ENCODE measurements at regions not wholly inside any gene's neighbourhood (a gene's known extent, or its start where the extent isn't known, plus 50 kb on each side); places are given as distances from the start of the nearest gene placed in this dataset.

DNA sequence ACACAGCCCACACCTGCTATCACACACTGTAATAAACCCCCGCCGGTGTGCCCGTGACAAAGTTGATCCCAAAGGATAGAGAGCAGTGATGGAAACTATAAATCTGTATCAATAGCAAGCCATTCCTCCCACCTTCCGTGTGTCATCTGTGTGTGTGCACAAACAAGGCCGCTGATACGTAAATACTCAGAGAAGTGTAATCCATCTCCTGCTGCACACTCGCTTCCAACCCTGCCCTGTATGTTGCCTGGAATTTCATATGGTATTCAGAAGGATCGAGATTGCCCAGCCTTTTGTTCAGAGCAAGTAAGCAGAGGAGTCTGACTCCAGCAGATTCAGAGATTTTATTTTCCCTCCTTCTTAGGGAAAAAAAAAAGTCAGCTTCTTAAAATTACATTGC is 581.1 kb upstream of the ZFHX3 start:
- intact Hi-C loops (cut with DNase I): no loop called here
- DNase-seq: no peak

DNA sequence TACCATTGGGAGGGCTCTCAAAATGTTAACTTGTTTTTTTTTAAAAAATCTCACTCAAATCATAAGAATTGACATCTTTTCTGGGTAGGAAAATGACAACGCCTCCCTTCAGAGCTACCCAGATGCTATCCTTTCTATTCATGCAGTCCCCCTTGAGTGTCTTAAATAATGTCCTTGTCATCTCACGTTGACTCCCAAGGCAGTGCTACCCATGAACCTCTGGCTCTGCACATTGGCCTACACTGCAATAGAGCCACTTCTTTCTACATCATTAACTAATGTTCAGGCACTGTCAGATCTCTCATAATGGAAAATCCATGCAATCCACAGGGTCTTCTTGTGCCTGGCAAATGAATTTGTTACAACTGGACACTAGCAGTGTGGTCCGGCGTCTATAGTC is 569.8 kb upstream of the ZFHX3 start:
- intact Hi-C loops (cut with DNase I): no loop called here
- DNase-seq: no peak

DNA sequence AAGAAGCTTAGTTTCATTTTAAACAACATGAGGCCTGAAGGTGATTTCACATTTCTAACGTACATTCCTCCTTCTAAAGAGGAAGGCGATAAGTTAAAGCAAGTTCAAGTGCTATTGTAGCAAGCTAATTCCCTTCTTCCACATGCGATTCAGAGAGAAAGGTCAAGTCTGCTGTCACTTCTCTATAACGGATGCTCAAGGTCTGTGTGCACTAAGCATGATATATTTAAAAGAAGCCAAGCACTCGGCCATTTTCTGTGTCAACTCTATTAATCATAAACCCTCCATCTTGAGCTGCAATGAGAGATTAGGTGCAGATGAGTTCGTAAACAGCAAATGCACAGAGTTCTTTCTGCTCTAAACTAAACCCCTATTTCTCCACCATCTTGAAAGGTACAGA is 568.8 kb upstream of the ZFHX3 start:
- no peak for DNase-seq
- intact Hi-C loops (cut with DNase I): no loop called here

DNA sequence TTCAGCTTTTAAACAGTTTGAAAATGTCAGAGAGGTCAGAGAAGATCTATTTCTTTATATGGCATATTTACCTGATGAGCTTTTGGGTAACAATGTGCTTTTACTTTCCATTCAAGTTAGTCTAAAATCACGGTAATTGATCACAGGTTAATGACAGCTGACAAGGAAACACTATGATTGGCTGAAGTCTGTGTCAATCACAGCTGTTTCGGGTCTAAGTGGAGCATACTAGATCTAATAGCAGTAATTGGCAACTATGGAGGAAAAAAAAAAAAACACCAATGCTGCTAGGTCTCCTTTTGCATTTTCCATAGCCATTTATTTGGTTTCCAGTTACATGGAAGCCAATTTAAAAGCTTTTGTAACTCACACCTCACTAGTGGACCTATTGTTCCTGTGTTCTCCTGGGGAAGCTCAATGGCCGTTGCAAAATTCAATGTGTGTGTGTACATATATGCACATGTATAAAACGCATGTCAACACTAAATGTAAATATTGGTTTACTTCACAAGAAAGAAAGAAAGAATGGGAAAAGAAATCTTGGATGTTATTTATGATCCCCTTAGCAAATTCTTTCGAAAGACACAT is 568.3 kb upstream of the ZFHX3 start:
- intact Hi-C loops (cut with DNase I): no loop called here
- no peak for DNase-seq

DNA sequence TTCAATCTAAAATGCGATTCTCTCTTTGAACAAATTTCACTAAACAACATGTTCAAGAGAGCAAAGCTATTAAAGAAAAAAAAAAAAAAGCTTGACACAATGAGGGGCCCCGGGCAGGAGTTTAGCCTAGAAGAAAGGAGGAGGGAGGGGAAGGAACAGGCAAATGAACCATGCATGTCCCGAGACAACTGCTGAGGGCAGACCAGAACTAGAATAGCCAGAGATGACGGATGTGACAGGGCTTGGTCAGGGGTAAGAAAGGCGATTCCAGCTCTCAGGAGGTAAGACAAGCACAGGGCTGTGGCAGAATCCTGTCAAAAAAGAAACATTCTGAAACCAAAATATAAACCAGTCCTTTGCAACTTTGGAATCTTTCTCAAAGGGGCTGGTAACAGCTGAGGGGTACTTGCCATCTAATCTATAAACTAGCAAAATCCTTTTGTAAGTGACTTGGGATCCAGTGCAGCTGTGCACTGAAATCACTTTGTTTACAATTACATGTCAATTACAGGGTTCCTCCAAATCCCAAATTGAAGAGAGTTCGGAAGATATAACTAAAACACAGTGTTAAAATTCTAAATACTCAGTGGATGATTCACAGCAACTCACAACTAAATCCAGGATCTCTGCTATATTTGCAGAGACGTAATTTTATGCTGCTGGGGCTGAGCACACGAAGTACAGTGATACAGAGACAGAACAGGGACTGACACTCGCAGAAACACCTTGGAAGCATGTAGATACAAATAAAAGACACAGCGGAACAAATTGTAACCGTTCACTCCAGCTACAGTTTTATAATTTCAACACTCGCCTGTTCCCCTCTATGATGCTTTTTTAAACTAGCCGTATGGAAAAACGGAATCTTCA is 567.4 kb upstream of the ZFHX3 start:
- DNase-seq: no peak
- intact Hi-C loops (cut with DNase I): no loop called here

DNA sequence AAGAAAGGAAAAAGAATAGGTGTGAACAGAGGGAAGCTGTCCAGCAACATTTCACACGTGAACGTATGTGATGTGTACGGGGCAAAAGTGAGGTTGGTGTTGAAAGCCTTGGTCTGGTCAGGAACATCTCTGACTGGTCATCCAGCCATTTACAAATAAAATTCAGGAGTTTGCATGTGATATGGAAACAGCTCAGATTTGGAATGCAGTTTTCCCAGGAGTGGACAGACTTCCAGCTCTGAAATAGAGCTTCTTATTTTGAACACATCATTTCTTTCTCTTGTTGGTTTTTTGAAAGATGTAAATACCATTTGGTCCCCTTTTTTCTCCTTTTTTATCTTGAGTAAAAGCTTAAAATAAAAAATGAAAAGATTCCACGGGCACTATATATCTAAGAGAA is 566.2 kb upstream of the ZFHX3 start:
- intact Hi-C loops (cut with DNase I): no loop called here
- no peak for DNase-seq

DNA sequence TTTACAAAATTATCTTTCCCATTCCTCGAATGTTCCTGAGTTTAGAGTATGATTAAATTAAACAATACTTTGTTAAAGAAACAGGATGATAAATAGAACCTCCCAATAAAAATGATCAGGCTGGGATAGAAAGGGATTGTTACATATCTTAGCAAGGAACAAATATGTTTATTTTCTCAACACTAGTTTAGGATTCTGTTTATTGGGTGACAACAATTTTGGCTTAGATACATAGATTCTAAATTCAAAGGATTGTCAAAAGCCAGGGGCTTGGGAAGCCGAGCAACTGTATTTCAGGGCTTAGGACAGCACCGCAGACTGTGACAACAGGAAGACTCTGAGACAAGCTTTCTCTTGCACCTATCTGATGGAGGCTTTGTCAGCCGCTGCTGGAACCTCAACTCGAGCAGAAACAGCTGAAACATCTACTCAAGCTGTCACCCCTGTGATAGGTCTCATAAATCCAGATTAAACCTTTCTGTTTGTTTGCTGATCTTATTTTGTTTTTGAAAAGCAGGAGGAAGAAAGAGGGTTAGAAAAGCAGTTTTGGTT is 562.8 kb upstream of the ZFHX3 start:
- intact Hi-C loops (cut with DNase I): no loop called here
- no peak for DNase-seq

DNA sequence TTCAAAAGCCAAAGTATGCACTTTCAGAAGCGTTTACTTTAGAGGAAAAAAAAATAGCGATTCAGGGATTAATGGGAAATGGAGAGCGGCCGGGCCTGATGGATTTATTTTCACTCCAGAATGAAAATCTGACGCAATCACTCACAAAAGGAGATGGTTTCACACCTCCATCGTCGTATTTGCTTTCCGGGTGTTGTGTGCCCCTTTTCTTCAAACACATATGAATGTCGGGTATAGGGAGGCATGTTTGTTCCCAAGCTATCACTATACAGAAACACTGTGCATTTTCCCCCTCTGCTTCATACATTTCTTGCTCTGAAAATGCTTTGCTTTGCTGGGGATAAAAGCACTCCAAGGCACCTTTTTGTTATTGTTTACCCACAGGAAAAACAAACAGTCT is 562.2 kb upstream of the ZFHX3 start:
- DNase-seq: no peak
- intact Hi-C loops (cut with DNase I): no loop called here

DNA sequence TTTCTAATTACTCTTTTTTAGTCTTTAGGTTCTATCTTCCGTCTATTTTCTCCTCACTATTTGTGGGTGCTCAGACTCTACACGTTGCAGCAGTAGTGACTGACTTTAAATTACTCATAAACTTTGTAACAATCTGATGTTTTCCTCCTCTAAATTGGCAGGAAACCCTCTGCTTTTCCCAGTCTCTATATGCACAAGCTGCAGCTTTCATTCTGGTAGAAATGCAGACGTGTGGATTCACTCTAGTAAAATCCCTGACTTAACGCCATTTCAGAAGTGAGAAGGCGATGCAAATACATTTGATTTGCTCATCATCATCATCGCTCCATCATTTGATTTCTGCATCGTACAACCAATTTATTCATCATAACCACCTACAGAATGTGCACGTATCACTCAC is 561.0 kb upstream of the ZFHX3 start:
- no peak for DNase-seq
- intact Hi-C loops (cut with DNase I): no loop called here

DNA sequence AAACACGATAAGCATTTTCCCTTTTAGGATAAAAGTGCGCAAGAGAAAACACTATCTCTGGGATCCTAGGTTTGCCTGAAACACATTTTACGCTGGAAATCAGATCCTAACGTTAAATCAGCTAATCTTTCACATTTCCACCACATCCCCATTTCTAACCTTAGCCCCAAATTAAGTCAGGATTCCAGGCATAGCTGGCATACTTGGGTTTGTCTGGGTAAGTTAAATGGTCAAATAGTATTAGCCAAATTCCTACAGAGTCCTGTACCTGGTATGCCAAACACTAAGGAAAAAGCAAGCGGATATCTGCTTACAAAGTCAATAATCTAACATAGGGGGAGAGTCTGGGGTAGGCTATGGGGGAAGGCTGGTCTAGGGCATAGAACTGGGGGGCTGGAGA is 557.4 kb upstream of the ZFHX3 start:
- intact Hi-C loops (cut with DNase I): no loop called here
- DNase-seq: no peak

DNA sequence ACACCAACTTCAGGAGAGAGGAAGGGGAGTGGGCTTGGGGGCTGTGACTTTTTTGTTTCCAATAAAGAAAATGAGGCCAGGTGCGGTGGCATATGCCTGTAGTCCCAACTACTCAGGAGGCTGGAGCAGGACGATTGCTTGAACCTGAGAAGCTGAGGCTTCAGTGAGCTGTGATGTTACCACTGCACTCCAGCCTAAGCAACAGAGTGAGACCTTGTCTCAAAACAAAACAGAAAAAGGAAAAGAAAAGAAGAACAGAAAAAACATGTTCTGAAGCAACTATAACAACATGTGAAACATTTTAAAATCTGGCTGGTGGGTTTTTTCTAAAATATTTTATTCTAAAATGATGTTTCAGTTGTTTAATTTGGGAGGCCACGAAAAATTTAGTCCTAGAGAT is 554.0 kb upstream of the ZFHX3 start:
- no peak for DNase-seq
- intact Hi-C loops (cut with DNase I): no loop called here

DNA sequence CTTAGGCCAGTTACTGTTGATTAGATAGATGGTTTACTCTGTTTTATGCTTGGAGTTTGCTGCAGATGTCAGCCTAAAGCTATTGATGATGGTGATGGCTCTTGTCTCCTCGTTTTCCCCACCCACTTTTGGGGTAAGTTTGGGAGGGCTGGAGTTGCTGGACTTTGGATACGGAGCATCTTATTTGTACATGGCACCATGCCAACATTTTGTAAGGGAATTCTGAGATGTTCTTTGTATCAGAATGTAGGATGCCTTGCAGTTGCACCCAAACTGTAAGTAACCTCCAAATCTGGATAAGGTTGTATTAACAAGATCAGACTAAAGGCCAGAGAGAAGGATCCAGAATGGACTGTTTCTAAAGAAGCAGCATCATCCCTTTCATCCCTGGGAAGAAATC is 551.9 kb upstream of the ZFHX3 start:
- intact Hi-C loops (cut with DNase I): no loop called here
- DNase-seq: no peak

DNA sequence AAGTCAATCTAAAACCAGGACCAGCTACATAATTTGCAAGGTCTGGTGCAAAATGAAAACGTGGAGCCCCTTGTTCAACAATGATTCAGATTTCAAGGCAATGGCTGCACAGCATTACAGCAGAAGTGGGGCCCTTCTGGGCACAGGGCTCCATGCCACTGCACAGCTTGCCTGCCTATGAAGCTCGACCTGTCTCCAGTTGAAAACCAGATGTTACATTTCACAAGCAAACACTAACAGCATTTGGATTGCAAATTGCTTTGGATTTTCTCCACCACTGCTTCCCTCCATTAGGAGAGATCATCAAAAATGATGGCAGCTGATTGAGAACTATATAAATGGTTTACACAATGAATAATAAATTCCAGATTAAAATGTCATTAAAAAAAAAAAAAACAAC is 551.4 kb upstream of the ZFHX3 start:
- intact Hi-C loops (cut with DNase I): no loop called here
- DNase-seq: no peak

DNA sequence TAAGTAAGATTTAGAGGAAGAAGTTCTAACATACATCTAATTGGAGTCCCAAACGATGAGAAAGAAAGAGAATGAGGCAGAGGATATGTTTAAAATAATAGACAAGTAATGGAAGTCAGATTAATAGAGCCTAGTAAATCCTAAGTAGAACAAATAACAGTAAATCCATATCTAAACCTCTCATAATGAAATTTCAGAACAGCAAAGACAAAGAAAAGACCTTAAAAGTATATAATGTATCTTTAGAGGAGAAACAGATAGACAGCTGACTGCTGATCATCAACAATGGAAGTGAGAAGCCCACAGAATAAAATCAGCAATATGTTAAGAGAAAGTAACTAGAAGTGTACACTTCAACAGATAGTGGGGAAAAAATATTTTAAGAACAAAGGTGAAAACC is 536.2 kb upstream of the ZFHX3 start:
- intact Hi-C loops (cut with DNase I): no loop called here
- DNase-seq: no peak

DNA sequence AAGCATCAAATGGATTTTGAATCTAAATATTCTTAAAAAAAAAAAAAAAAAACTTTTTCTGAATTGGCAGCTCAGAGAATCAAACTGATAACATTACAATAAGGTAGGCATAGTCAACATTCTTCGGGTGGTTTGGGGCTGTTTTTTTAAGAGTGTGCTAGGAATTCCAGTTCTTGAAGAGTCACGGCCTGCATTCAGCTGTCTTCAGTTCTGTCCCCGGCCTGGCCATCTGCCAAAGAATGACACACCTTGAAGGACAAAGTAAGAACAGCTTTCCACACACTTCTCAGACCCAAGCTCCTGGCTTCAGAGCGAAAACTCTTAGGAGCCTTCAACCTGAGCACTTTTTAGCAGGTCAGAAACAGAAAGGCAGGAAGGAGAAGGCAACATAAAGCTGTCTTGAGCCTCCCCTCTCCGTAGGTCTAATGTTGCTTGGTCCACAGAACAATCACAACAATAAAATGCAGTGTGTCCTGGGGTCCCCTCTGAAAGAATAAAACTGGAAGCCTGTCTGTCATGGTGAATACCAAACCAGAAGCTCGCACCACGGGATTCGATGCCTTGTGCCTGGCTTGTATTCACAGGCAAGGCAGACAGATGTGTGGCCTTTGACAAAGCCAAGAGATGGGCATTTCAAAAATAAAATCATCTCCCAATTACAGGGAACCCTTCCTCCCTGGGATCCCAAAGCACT is 524.4 kb upstream of the ZFHX3 start:
- DNase-seq: peak in 1 of 10 donors; percentile 37
- intact Hi-C loops (cut with DNase I): no loop called here

DNA sequence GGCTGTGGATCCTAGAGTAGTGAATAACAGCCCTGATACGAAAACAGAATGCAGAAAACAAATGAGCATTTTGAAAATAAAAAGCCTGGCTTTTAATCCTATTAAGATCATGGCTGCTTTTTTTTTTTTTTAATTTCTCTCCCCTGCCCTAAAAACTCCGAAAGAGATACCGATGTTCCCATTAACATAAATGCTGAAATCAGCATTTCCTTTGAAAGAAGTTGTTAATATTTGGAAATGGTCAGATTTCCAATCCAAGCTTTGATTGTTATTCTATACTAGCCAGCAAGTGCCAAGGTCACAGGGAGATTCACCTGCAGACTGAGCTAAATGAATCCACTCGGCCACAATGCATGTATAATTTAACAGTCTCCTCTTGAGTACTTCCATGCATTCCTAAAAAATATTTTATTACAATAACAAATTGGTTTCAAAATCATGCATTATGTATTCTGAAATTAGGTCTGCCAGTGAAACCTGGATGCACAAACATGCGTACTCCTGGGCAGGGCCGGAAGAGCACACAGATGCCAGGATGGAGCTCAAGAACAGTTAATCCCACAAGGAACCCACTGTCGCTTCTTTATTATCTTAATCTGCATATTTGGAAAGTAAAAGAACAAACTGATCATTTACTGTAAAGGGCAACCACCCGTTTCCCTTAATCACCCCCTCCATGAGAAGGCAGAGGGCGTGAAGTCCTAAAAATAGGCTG is 521.5 kb upstream of the ZFHX3 start:
- no peak for DNase-seq
- intact Hi-C loops (cut with DNase I): loop anchor here (5.0 kb wide), 1 partner anchor 308 kb away; no protein-coding TSS in a partner anchor

DNA sequence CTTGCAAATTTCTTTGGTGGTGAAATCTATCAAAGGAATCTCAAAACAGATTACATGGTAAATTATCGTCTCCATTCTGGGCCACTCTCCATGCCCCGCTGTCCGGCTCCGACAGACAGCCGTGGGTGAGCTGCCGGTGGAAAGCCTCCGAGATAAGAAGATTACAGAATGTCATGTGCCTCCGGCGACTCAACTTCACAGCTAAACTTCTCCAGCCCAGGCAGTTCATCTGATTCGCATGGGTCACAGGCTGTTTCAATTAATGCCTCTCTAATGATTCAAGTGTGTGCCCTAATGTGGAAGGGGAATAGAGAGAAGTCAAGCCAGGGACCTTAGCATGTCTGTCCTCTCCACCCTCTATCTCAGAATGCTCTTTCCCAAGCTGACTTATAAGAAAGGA is 520.8 kb upstream of the ZFHX3 start:
- no peak for DNase-seq
- intact Hi-C loops (cut with DNase I): loop anchor here (5.0 kb wide), 1 partner anchor 309 kb away; no protein-coding TSS in a partner anchor

DNA sequence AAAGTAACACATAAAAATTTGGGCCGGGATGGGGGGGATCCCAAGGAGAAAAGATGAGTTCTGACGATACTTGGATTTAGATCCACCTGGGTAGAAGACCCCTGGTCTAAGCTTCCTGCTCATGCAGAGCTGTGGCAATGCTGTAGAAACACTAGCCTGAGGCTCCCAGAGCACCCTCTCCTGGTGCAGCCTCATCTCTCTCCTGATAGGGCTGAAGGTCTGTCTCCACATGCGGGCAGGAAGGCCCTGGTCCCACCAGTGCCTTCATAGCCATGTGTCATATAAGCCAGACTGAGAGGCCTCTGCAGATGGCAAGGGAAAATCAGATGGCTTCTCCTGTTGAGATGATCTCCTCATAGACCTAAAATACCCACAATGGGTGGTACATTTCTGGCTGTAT is 518.0 kb upstream of the ZFHX3 start:
- intact Hi-C loops (cut with DNase I): loop anchor here (5.0 kb wide), 1 partner anchor 311 kb away; no protein-coding TSS in a partner anchor
- no peak for DNase-seq

DNA sequence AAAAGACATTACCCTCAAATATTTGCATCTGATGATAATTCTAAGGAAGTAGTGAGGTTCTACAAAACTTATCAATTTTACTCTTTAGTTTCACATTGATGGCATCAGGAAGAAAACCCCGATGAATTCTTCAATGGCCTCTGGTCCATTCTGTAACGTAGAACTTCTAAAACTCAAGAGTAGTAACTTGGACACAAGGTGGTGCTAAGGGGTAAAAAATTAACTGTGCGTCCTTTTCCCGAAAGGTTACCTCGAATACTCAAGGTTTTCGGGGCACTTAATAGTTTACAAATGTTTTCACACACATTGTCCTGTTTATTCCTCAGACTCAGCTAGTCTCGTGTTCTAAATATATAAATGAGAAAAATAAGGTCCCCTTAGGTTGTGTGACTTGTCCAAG is 517.3 kb upstream of the ZFHX3 start:
- no peak for DNase-seq
- intact Hi-C loops (cut with DNase I): loop anchor here (5.0 kb wide), 1 partner anchor 312 kb away; no protein-coding TSS in a partner anchor

DNA sequence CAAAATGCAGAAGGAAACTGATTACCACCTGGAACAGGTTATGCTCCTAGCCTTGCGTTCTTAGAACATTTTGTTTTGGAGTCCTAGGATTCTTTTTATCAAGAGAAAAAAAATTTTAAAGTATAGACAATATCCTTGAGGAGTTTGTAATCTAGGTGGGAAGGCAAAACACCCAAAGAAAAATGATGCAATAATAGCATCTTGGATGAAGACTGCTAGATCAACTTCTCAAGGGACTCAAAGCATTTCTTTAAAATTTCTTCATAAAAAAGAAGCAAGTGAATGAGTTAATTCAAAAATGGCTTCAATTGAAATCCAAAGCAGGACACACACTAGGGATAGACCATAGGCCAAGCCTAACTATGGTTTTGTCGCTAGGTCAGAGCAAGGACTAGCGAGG is 515.8 kb upstream of the ZFHX3 start:
- intact Hi-C loops (cut with DNase I): no loop called here
- DNase-seq: no peak

DNA sequence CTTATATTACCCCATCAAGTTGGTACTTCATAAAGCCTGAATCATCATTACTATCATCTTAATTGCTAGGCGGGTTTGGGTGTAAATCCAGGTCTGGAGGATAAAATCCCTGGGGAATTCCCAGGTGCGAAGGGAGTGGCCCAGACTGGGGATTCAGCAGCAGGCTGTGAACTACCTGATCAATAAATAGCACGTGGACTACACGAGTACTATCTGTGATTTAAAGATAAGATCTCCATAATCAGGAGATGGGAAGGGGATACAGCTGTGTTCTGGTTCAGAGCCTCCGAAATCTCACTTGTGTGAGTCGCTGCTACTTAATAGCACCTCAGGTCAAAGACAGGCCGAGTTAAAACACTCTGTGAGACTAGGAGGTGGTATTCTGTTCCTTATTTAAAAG is 512.6 kb upstream of the ZFHX3 start:
- no peak for DNase-seq
- intact Hi-C loops (cut with DNase I): no loop called here
